LNCaP clone FGC (cell line): ENCODE measurements at regions not wholly inside any gene's neighbourhood (a gene's known extent, or its start where the extent isn't known, plus 50 kb on each side); places are given as distances from the start of the nearest gene placed in this dataset.

Experiments
- DNase-seq: peaks from one replicate; pipeline ENCODE4 v3.0.0-alpha.2; 2011; ENCODE audit warnings: low read depth
- H3K4me3 ChIP-seq: 2 replicates; pipeline ENCODE4 v1.5.1; 2011; ENCODE audit warnings: mild to moderate bottlenecking, low read depth, low read length, control low read depth
- CTCF ChIP-seq: IDR thresholded peaks from 2 replicates; pipeline ENCODE4 v1.5.1; 2012; ENCODE audit warnings: mild to moderate bottlenecking; ENCODE audit not compliant: control insufficient read depth, insufficient read depth; ENCODE audit errors: extremely low read depth

- TF ChIP-seq CTCF, result no peak
- H3K4me3 ChIP-seq, result no peak overlapping the region
- DNase-seq, result no peak
Measured at GRCh38 chr3:139728414-139728813, 50.6 kb upstream of the NMNAT3 start.
